GOT3 (cell line): ENCODE measurements at regions not wholly inside any gene's neighbourhood (a gene's known extent, or its start where the extent isn't known, plus 50 kb on each side); places are given as distances from the start of the nearest gene placed in this dataset.
"Not testable (repeated sequence)": the region's sequence is repeated elsewhere in the genome, so short reads cannot be mapped to it uniquely, and the experiment has no call there.

ENCODE experiments used
- DNase-seq: peaks from one replicate; lab custom pipeline; 2025; ENCODE audit warnings: mixed read lengths; lab: John Stamatoyannopoulos, UW

DNA sequence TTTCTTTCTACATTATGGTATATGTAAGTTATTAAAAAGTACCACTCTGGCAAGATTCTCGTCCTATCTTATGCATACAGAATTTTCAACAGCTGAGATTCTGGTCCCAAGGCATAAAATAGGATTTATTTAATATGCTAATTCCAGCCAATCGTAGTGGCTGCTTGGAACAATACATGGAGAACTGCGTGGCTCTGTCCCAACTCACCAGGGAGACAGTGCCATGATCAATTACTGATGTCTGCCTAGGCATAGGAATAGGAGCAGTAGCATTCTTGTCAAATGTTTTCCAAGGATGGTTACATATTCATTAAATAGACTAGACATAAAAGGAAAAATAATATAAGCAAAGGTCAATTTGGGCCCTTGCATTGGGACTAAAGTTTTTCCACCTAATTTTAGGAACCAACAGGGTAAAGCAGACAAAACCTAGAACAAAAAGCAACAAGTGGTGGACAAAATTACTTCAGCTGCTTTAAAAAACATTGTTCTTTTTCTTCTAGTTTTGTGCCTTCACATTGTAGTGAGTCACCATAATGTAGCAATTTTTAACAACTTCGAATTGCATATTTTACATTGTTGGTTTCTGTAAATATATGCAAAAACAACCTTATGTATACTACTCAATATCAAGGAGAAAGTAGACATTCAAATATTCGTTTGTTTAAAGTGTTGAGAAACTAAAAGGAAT, 232.8 kb upstream of the ATP5MC3 start:
- no peak for DNase-seq

DNA sequence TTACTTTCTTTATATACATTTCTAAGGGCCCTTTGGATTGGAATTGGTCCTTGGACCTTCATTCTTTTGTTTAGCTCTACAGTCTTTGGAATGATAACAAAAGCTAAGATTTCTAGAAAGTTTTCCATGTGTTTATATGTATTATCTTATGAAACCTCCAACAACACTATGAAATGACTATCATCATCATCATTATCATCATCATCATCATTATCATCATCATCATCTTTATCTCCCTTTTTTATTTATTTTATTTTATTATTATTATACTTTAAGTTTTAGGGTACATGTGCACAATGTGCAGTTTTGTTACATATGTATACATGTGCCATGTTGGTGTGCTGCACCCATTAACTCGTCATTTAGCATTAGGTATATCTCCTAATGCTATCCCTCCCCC, 229.4 kb upstream of the ATP5MC3 start:
- DNase-seq: not testable (repeated sequence)

DNA sequence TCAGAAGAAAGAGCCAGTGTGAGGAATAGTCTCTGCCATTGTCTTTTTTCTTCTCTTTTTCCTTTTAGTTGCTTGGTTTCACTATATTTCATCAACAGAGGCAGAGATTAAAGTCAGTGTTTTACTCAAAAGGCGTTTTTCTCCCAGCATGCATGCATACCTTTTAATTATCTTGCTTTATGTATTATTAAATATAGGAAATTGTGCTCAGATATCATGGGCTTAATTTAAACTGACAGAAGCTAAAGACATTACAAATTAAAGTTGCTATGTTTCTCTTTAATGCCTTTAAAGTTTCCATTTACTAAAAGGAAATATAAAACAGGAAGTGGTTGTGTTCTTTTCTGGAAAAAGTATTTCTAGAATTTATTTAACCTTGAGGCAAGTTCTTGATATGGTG, 223.3 kb upstream of the ATP5MC3 start:
- no peak for DNase-seq

DNA sequence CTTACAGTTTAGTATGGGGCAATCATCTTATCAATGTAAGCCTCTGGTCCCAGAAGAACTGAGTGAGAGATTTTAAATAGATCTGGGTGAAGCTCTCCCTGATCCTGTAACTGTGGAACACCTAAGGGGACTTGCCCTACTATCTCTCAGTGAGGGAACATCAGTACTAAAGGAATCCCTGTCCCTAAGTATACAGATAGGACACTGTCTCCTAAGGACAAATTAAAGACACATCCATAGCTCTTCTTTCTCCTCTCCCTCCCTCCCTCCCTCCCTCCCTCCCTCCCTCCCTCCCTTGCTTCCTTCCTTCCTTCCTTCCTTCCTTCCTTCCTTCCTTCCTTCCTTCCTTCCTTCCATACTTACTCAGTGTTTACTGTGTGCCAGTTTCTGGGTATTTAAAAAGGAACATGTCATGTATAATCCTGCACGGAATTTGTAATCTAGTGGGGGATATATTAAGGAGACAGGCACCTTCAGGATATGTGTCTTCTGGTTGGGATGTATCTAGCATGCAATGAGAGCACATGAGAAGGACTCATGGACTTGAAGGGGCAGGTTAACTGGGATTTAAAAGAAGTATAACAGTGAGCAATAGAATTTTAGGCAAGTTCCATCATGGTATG, 222.2 kb upstream of the ATP5MC3 start:
- DNase-seq: no peak

DNA sequence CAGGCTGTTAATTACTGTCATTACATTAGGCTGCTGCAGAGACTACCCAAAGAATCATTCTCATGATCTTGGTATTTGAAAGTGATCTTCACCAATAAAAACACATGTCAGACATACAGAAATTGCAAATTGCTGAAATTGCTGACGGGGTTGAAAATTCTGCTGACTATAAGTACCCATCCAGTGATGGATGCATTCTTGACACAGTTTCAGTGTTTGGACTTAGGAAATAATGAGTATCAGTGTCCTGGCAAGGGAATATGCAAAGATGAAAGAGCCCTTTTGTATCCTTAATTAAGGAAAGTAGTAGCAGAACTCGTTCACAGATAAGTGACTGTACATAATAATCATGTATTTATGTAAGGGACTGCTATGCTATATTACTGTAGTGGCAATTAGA, 221.1 kb upstream of the ATP5MC3 start:
- DNase-seq: no peak

DNA sequence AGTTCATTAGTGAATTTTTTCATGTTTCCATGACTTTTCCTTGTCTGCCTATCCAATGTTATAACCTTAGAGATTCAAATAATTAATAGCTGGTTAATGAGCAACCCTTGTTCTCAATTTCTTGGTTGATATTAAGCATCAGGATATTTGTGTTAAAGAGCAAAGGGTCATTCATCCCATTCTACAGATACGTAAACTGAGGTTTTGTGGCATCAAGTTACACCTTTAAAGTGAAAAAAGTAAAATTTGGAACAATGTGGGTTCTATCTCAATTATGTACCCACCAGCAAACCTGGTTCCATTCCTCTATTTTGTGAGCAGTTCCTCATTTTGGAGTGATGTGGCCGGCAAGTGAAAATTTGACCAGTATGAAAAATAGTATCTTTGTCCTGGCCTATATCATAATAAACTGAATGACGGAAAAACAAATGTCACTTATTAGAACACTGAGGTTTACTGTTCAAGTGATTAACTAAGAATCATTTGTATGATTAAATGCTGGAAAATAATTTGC, 220.5 kb upstream of the ATP5MC3 start:
- DNase-seq: no peak

DNA sequence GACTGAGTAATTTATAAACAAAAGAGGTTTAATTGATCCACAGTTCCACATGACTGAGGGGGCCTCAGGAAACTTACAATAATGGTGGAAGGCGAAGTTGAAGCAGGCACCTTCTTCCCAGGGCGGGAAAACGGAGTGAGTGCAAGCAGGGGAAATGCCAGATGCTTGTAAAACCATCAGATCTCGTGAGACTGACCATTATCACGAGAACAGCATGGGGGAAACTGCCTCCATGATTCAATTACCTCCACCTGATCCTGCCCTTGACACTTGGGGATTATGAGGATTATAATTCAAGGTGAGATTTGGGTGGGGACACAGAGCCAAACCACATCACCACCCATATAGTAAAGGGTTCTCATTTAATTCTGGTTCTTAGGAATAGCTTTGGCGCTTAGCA, 219.5 kb upstream of the ATP5MC3 start:
- no peak for DNase-seq

DNA sequence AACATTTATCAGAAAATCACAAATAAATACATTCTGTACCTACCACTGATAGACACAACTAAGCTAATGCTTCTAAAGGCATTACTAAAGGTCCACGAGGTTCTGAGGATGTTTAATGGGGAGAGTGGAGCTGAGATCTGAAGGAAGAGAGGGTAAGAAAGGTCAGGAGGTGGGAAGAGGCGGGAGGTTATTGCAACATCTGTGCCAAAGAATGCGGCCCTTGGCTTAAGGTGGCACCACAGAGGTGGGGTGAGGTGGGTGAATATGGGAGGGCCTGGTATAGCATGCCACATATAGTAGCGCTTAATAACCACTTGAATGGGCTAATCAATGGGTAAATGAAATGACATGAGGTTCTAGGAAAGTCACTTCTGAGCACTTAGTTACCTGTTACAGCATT, 217.8 kb upstream of the ATP5MC3 start:
- no peak for DNase-seq

DNA sequence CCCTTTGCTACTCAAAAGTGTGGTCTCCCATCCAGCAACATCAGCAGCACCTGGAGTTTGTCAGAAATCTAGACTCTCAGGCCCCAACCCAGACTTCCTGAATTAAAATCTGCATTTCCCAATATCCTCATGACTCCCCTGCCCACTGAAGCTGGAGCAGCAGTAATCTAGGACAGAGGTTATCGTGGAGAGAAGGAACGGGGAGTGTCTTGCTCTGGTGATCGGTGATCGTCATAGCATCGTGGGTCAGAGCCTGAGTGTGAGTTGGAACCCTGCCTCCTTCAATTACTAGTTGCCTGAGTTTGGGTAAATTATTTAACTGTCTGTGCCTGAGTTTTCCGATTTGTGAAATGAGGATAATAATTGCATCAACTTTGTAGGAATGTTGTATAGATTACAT, 217.3 kb upstream of the ATP5MC3 start:
- DNase-seq: no peak

DNA sequence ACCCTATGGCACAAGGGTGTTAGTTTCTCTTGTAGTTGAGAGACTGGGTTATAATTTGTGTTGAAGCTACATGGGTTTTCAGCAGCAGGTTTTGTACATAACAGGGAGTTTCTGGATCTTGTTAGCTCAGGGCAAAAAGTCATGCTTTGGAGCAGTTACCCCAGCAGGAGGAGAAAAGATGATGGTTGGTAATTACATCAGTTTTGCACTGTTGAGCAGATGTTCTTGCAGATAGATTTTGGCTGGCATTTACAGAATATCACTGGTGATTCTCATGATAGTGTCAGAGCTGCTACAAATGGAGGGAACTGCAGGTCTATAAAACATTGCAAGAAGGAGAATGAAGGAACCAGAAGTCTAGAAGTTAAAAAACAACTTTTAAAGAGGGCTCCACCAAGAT, 215.2 kb upstream of the ATP5MC3 start:
- DNase-seq: no peak

DNA sequence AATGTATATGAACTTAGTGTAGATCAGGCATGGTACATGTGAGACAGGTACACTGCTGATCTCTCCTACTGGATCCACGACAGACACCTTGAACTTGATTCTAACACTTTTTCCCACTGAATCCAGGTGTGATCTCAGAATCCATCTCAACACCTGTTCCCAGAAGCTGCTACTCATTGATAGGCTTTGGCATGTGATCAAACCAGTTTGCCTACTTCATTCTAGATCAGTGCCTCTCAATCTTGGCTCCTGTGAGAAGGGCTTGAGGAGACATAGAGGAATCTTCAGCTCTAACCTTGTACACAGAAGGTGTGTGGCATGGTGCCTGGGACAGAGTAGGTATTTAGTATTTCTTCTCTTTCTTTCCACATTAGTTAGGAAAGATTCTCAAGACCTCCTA, 212.3 kb upstream of the ATP5MC3 start:
- no peak for DNase-seq

DNA sequence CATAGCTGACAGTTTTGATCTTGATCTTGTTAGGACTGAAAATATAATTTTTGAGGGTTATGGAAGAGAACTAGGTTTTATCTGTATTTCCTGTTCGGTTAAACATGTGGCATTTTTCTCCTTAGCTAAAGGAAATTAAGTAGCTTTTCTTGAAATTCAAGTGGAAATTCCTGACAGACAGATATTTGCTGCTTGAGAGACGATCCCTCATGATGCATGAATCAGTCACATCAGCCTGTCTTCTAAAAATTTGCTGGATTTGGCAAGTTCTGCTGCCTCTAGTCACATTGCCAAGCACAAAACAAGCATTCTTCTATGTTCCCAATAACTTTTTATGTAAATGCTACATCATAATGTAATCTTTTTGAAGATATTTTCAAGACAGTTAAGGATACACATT, 201.8 kb upstream of the ATP5MC3 start:
- no peak for DNase-seq

DNA sequence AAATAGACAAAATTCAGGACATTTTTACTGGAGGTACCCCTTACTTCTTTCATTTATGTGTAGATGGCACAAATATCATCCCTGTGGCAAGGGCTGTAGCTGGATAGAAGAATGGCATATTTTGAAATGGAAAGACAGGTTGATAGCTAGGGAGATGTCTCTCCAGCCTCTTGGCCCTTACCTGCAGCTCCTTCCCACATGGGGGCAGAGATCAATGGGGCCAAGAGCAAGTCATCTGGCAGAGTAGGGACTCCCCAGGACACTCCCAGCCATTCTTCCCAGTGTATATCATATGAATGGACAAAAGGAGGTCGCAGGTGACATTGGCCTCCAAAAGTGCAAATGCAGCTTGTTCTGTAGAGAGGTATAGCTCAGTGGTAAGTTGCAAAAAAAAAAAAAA, 192.2 kb upstream of the ATP5MC3 start:
- DNase-seq: no peak

DNA sequence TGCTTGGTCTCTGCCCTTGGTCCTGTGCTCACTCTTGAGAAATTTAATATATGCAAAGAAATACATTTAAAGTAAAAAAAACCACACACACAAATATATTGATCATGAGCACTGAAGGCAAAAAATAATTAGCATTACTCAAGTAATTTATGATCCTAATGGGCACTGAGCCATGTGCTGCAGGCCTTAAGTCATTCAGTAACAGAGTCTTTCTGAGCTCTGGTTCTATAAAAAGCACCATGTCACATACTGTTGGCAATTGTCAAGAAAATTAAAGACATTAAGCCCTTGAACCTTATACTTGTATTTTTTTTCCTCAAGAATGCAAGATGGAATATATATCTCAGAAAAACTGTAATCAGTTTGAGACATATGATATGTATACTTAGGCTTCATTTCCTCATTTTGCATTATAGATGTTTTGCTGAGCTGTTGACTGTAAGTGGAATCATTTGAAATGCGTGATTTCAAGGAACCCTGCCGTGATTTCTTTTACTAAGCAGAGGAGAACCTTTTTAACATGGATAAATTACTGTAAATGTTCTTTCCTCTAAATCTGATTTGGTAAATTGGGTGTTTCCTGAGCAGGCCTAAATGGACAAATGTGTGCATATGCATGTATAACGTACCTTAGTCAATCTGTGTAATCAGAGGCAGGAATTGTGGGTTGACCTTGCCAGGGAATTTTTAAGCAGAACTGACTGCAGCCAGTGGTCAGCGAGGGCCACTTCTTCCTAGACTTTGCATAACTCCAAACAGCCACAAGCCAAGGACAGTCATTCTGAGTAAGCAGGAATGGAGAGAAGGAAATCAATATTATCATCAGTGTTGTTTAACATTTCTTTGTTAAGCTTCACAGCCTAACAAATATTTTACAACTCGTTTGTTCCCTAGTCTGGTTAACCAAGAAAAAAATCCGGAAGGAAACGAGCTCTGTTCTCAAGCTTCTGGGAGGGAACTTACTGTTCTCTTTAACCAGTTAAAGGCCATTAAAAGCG, 191.5 kb upstream of the ATP5MC3 start:
- no peak for DNase-seq

DNA sequence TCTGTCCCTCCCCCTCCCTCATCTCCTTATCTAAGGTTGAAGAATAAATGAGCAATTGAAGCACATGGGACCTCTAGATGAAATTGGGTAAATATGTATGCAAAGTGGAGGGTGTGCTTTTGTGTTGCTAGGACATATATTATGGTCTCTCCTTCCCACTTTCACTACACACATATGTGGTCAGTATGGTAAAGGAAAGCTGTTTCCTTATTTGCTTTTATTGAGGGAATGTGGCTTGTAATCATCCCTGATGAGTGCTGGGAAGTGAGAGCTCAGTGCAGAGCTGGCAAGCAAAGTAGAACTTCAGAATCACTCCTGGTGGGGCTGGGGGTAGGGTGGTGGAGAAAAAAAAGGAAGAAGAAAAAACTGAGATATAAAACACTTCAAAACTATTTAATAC, 189.9 kb upstream of the ATP5MC3 start:
- DNase-seq: no peak

DNA sequence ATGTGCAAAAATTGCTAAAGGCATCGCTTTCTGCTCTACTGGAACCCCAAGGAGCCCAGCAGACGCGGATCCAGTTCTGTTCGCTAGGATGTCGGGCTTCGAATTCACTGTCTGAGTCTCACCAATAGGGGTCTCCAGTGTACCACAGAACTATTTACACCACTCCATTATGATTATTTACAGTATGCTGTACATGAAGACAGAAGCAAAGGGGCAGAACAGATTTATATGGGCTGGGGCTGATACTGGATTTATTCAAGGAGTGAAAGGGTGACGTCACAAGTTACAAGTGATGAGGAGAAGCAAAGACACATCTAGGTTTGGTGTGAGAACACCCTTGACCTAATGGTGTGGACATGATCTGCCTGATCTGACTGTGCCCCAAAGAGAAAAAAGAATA, 185.3 kb upstream of the ATP5MC3 start:
- peak; percentile 13 for DNase-seq

DNA sequence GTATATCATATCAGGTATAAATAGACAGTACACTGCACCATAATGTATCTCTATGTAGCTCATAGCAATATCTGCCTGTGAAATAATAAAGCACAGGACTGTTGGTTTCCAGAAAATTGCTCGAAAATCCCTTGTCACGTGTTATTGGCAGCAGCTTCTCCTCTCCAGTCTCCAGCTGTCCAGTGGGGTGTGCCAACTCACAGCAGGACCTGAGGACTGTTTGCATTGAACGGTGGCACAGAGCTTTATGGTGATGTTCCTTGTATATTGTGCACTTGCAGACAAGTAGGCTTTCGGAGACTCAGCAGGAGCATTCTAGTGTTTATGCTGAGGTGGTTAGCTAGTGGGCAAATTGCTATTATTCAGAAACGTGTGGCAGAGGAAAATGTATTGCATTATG, 182.2 kb upstream of the ATP5MC3 start:
- DNase-seq: no peak

DNA sequence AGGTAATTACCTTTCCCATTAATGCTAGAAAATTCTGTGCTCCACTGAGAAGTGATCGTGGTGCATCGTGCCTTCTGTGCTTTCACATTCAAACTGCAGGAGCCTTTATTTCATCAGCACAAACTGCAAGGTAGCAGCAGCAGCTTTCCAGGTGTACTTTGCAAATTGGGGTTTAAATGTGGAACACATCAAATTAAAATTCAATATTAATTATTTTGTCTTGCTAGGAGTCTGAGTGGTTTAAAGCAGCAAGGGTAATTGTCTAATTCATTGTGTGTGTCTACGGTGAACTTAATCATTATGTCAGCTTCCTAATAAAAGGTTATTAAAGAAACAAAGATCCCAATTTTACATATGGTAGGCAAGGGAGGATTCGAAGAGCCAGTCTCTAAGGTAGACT, 180.8 kb upstream of the ATP5MC3 start:
- no peak for DNase-seq

DNA sequence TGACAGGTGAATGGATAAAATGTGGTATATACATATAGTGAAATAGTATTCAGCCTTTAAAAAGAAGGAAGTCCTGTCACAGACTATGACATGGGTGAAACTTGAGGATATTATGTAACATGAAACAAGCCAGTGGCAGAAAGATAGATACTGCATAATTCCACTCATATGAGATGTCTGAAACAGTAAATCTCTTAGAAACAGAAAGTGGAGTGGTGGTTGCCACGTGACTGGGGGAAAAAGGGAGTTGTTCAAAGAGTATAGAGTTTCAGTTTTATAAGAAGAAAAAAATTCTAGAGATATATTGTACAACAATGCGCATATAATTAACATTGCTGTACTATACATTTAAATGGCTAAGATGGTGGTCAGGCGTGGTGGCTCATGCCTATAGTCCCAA, 178.2 kb upstream of the ATP5MC3 start:
- DNase-seq: no peak

DNA sequence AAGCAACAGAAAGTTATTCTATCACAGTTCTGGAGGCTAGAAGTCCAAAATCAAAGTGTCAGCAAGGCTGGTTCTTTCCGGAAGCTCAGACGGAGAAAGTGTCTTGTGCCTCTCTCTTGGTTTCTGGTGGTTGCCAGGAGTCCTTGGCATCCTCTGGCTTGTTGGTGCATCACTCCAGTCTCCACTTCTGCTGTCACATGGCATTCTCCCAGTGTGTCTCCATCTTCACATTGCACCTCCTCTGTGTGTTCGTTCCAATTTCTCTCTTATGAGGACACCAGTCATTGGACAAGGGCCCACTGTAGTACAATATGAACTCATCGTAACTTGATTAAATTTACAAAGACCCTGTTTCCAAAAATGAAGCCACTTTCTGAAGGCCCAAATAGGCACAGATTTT, 175.4 kb upstream of the ATP5MC3 start:
- DNase-seq: no peak

DNA sequence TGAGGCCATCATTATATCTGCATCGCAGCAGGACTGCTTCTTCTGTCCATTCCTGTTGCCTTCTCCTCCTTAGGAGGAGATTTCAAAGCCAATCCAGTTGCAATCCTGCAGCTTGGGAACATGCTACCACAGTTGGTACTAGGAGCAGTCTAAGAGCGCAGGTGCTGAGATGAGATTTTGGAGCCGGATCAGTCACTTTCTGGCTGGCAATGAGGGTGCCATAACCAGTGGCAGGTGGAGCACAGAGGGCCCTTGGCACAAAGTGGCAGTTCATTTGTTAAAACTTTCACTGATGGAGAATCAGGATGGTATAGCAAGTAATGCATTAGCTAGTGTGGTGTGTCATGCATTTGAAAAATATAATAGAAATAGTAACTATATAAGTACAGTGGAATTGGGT, 173.7 kb upstream of the ATP5MC3 start:
- no peak for DNase-seq

DNA sequence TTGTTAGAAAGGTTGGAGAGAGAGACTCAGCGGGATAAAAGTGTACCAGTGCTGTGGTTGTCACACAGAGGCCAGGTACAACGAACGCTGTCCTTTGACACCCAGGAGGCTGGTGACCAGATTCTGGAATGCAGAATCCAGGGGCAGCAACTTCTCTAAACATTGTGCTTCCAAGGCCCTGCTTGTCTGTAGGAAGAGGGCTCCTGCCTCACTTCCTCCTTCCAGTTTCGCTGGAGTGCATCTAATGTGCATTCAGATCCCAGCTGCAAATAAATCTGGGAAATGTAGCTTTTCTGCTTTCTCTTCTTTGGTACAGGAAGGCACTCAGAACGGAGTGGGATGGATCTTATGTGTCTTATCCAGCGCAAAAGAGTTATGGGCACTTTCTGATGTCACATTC, 171.8 kb upstream of the ATP5MC3 start:
- DNase-seq: no peak

DNA sequence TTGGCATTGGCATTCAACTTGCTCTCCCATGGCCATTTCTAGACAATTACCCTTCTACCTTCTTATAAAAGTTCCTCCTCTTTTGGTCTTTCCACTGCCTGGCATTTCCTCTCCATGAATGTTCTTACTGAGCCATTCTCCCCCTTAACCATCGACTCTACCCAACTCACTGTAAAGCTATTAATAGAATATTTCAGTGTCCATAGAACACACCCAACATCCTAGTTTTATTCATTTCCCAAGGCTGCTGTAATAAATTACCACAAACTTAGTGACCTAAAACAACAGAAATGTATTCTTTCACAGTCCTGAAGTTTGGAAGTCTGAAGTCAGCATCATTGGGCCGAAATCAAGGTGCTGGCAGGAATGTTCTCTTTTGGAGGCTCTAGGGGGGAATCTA, 170.0 kb upstream of the ATP5MC3 start:
- no peak for DNase-seq
